Transverse colon (tissue), 3 donors: ENCODE measurements at regions not wholly inside any gene's neighbourhood (a gene's known extent, or its start where the extent isn't known, plus 50 kb on each side); places are given as distances from the start of the nearest gene placed in this dataset.
"Not testable (repeated sequence)": the region's sequence is repeated elsewhere in the genome, so short reads cannot be mapped to it uniquely, and the experiment has no call there.

Source experiments
- POLR2A ChIP-seq: fragments of 450-650 bp; IDR thresholded peaks from one replicate; pipeline ENCODE4 v1.6.1; 2016; ENCODE audit warnings: antibody characterized with exemption, mild to moderate bottlenecking, moderate library complexity
- POLR2AphosphoS5 ChIP-seq, 3 donors: sonication (generic); formaldehyde crosslinking; IDR thresholded peaks; one replicate each; pipeline ENCODE4 v1.6.1; 2016; ENCODE audit warnings: antibody characterized with exemption in 3 of 3

DNA sequence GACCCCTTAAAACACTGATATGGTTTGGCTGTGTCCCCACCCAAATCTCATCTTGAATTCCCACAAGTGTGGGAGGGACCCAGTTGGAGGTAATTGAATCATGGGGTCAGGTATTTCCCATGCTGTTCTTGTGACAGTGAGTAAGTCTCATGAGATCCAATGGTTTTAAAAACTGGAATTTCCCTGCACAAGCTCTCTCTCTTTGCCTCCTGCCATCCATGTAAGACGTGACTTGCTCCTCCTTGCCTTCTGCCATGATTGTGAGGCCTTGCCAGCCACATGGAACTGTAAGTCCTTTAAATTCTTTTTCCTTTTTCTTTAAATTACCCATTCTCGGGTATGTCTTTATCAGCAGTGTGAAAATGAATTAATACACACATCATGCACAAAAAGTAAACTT, 99.1 kb upstream of the PLEKHG1 start:
- TF ChIP-seq POLR2AphosphoS5 (IDR thresholded peaks at IDR 0.05); POLR2A: not testable (repeated sequence)
